ENCODE measurements at regions not wholly inside any gene's neighbourhood (a gene's known extent, or its start where the extent isn't known, plus 50 kb on each side); places are given as distances from the start of the nearest gene placed in this dataset.
"Not testable (repeated sequence)": the region's sequence is repeated elsewhere in the genome, so short reads cannot be mapped to it uniquely, and the experiment has no call there.

- DNase-seq = no peak
Observed at GRCh38 chr17:77782611-77783010, 175.9 kb upstream of the TNRC6C start.

- DNase-seq = peak; percentile 49 to 78 (median 65)
Observed at GRCh38 chr17:77783991-77784820, 174.3 kb upstream of the TNRC6C start.

- no peak for DNase-seq
Observed at GRCh38 chr17:77785312-77785905, 173.1 kb upstream of the TNRC6C start.

- no peak for DNase-seq
Observed at GRCh38 chr17:77786090-77786489, 172.4 kb upstream of the TNRC6C start.

- DNase-seq = no peak
Observed at GRCh38 chr17:77786740-77787505, 171.6 kb upstream of the TNRC6C start.

DNA sequence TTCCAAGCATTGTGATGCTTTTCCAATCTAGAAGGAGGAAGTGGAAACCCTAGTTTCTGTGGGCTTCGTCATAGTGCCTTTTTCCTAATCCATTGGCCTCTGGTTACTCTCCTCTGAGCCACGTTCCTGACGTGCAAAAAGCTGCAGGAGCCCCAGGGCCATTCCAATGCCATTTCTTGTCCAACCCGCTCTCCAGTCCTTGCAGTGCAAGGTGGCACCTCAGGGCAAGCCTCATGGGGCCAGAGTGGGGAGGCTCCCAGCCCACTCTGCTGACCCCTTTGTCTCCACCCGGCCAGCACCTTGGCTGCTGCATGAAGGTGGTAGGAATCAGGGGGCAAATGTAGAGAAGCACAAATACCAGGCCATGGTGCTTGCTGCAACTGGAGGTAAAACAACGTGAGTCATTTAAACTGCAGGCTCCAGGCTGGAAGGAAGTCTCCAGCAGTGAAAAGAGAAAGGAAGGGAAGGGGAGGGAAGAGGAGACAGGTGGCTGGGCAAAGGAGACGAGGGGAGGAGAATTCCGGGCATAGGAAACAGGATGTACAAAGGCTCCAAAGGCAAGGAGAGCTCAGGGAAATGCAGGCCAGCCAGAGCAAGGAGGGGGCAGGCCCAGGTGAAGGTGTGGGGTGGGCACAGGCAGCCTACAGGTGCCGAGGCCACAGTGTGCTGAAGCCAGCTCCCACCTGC is 168.2 kb upstream of the TNRC6C start:
- no peak for DNase-seq

DNA sequence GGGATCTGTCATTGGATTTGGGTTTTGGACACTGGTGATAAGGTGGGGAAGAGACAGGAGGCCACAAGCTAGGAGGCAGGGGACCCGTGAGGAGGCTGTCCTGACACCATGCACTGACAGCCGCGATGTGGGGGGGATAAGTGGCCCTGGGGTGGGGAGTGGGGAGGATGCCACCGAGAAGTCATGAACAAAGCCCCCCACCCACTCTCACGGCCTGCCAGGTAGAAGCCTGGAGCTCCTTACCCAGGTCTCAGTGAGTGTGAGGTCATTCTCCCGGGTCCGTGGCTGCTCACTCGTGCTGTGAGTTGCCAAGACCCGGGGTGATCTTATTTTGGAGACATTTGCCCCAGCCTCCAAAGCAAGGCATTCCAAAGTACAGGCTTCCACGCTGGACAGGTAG is 165.9 kb upstream of the TNRC6C start:
- DNase-seq = no peak

GRCh38 chr17:77793146-77793970 is 165.1 kb upstream of the TNRC6C start:
- no peak for DNase-seq

DNA sequence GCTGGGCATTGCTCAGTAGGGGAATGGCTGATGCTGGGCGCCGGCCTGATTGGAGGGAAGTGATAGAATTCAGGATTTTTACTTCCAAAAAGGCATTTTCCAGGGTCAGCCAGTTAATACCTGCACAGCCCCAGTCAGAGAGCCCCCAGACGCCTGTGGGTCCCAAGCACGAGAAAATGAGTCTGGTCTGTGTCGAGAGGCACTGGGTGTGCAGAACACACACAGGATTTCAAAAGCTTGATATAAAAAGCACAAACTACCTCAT is 164.6 kb upstream of the TNRC6C start:
- no peak for DNase-seq

DNA sequence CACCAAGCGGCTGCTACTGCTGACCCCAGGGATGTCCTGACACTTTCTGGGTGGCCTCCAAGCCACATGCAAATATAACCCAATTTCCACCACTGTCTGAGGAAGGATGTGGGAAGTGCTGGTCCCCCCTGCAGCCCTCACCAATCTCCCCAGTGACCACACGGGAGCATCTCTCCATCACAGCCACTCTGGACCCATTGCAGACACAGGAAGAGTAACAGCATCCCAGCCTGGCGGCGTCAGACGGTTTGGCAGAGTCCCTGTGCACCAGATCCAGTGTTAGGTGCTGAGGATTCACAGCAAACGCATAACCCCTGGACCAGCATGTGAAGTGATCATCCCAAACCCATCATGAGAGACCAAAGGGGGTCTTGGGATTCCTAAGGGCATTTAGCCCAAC is 163.7 kb upstream of the TNRC6C start:
- no peak for DNase-seq

DNA sequence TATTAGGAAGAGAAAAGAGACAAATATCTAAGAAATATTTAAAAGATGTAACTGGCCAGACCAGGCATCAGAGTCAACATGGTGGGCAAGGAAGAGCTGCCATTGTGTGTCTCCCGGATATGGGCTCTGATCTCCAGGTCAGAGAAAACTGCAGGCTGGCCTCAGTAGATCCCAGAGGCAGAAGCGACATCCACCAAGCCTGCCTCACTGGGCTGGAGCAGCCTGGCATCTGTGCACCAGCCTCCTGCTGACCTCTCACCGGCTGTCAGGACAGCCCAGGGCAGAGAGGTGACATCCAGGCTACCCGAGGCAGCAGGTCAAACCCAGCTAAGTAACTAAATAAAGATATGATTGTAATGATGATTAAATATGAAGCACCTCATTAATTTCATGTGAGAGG is 162.8 kb upstream of the TNRC6C start:
- no peak for DNase-seq

GRCh38 chr17:77796176-77796860 is 162.2 kb upstream of the TNRC6C start:
- DNase-seq = no peak

DNA sequence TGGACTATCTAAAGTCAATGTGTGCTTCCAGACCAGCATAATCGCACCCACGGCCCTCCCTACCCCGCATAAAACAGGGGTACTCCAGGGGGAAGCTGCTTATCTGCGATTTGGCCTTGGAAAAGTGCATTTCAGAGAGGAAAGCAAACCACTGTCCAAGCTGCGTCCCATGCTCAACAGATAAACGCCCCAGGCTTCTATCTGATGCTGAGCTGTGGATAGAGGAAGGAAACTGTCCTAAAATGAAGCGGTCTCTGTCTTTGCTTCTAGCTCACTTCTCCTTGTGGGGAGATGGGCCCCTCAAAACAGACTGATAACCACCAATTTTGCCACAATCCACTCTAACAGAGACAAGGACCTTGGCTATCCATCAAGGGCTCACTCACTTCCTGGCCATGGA is 160.5 kb upstream of the TNRC6C start:
- no peak for DNase-seq

GRCh38 chr17:77798481-77798880 is 160.0 kb upstream of the TNRC6C start:
- DNase-seq = no peak

- DNase-seq = no peak
Observed at GRCh38 chr17:77800816-77801215, 157.7 kb upstream of the TNRC6C start.

- no peak for DNase-seq
Observed at GRCh38 chr17:77801545-77802332, 156.8 kb upstream of the TNRC6C start.

- DNase-seq = no peak
Observed at GRCh38 chr17:77802333-77802615, 156.2 kb upstream of the TNRC6C start.

GRCh38 chr17:77802811-77803220 is 155.7 kb upstream of the TNRC6C start:
- no peak for DNase-seq

- DNase-seq = no peak
Observed at GRCh38 chr17:77803726-77804125, 154.8 kb upstream of the TNRC6C start.

GRCh38 chr17:77804796-77805426 is 153.6 kb upstream of the TNRC6C start:
- DNase-seq = no peak

- not testable (repeated sequence) for DNase-seq
Observed at GRCh38 chr17:77805970-77806369, 152.5 kb upstream of the TNRC6C start.
